PC-3 (cell line): ENCODE measurements at regions not wholly inside any gene's neighbourhood (a gene's known extent, or its start where the extent isn't known, plus 50 kb on each side); places are given as distances from the start of the nearest gene placed in this dataset.

Experiments used
- CTCF ChIP-seq: fragments of 300-600 bp; sonication (generic); conservative IDR thresholded peaks from 2 replicates; pipeline ENCODE4 v1.5.1; 2017; ENCODE audit warnings: antibody characterized with exemption, low read depth, mild to moderate bottlenecking, low read length
- EZH2 ChIP-seq: fragments of 300-600 bp; sonication (generic); IDR thresholded peaks from one replicate; pipeline ENCODE4 v1.6.1; 2017; ENCODE audit warnings: antibody characterized with exemption, mild to moderate bottlenecking, low read length; ENCODE audit not compliant: unreplicated experiment

- TF ChIP-seq EZH2 (no peak), CTCF (no peak)
Observed at GRCh38 chr4:186810613-186811150, 87.0 kb upstream of the FAT1 start.
